NCI-H524 (cell line): ENCODE measurements at regions not wholly inside any gene's neighbourhood (a gene's known extent, or its start where the extent isn't known, plus 50 kb on each side); places are given as distances from the start of the nearest gene placed in this dataset.
"Not testable (repeated sequence)": the region's sequence is repeated elsewhere in the genome, so short reads cannot be mapped to it uniquely, and the experiment has no call there.

Source experiments
- DNase-seq, 2 experiments: peaks; one replicate each; lab custom pipeline; 2025; lab: John Stamatoyannopoulos, UW

- no peak for DNase-seq
These were observed 109.3 kb downstream of the PRKAB2 start for GRCh38 chr1:147062956-147063355.

- DNase-seq, result not testable (repeated sequence)
These were observed 110.4 kb downstream of the PRKAB2 start for GRCh38 chr1:147061880-147062279.

- DNase-seq, result no peak
These were observed 115.1 kb downstream of the NBPF12 start for GRCh38 chr1:147053269-147053668.

GRCh38 chr1:147052677-147053076 is 114.6 kb downstream of the NBPF12 start:
- DNase-seq, result no peak

GRCh38 chr1:147052143-147052542 is 114.0 kb downstream of the NBPF12 start:
- DNase-seq, result no peak

GRCh38 chr1:147051136-147051535 is 113.0 kb downstream of the NBPF12 start:
- DNase-seq, result no peak

GRCh38 chr1:147050654-147051053 is 112.5 kb downstream of the NBPF12 start:
- no peak for DNase-seq

GRCh38 chr1:147046863-147047394 is 108.8 kb downstream of the NBPF12 start:
- DNase-seq, result not testable (repeated sequence)

- DNase-seq, result no peak
These were observed 108.2 kb downstream of the NBPF12 start for GRCh38 chr1:147046189-147046862.
